Cardiac muscle cell (in vitro differentiated cells and primary cell): ENCODE measurements at regions not wholly inside any gene's neighbourhood (a gene's known extent, or its start where the extent isn't known, plus 50 kb on each side); places are given as distances from the start of the nearest gene placed in this dataset.
"Not testable (repeated sequence)": the region's sequence is repeated elsewhere in the genome, so short reads cannot be mapped to it uniquely, and the experiment has no call there.

ENCODE experiments used
- DNase-seq, 2 donors: peaks; one replicate each; pipeline versions ENCODE4 v3.0.0 to v3.0.0-alpha.2; 2010 to 2017; ENCODE audit warnings: low read depth in 1 of 2, low spot score in 1 of 2
- H3K27ac ChIP-seq: fragments of 200-600 bp; sonication (generic); 2 replicates; pipeline ENCODE4 v1.5.1; 2016
- H3K27me3 ChIP-seq: fragments of 200-600 bp; sonication (generic); 2 replicates; pipeline ENCODE4 v1.6.0; 2016; ENCODE audit warnings: control low read depth
- H3K36me3 ChIP-seq: fragments of 200-600 bp; sonication (generic); 2 replicates; pipeline ENCODE4 v1.5.1; 2016; ENCODE audit warnings: control low read depth
- H3K4me1 ChIP-seq: fragments of 200-600 bp; sonication (generic); 2 replicates; pipeline ENCODE4 v1.8.1; 2017; ENCODE audit warnings: low read depth, mild to moderate bottlenecking, mixed run types
- H3K4me3 ChIP-seq: fragments of 200-600 bp; sonication (generic); 2 replicates; pipeline ENCODE4 v1.5.1; 2016; ENCODE audit warnings: mild to moderate bottlenecking
- H3K9me3 ChIP-seq: fragments of 200-600 bp; sonication (generic); 2 replicates; pipeline ENCODE4 v1.5.1; 2017; ENCODE audit warnings: low read depth, mild to moderate bottlenecking, control low read depth
- CTCF ChIP-seq: IDR thresholded peaks from 2 replicates; pipeline ENCODE4 v1.5.1; 2012; ENCODE audit warnings: low read depth, mild to moderate bottlenecking, low read length

- Histone ChIP-seq H3K36me3 (no peaks in the 10 kb centered on the region), H3K4me1 (no peaks in the 10 kb centered on the region), H3K9me3 (no peaks in the 10 kb centered on the region), H3K27ac (no peak overlapping the region), H3K4me3 (no peak overlapping the region), H3K27me3 (no peaks in the 10 kb centered on the region)
- no peak for DNase-seq
- TF ChIP-seq CTCF = no peak
Observed at GRCh38 chr11:16526947-16527346, 170.6 kb upstream of the SOX6 start.

- H3K27me3 ChIP-seq, H3K4me1 ChIP-seq, H3K9me3 ChIP-seq, DNase-seq, H3K4me3 ChIP-seq, H3K27ac ChIP-seq, H3K36me3 ChIP-seq: not testable (repeated sequence)
Observed at GRCh38 chr11:16520713-16521112, 164.4 kb upstream of the SOX6 start.

DNA sequence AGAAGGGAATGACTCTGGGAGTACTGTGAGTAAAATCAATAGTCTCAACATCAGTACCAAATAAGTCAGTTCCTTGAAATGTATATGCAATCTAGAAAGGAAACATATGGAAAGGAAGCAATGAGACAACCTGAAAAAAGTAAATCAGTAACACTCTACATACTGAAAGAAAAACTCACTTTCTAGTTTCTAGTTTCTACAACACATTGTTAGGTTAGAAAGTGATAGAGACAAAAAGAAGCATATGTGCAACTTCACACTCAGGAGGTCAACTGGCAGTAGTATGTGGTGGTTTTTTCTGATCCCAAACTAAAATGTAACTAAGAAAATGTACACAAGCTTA lies 156.5 kb upstream of the SOX6 start:
- no peak overlapping the region for H3K4me3 ChIP-seq
- TF ChIP-seq CTCF = no peak
- no peak for DNase-seq
- H3K27me3 ChIP-seq = no peaks in the 10 kb centered on the region
- no peaks in the 10 kb centered on the region for H3K9me3 ChIP-seq
- H3K36me3 ChIP-seq = no peaks in the 10 kb centered on the region
- no peaks in the 10 kb centered on the region for H3K4me1 ChIP-seq
- H3K27ac ChIP-seq = no peak overlapping the region

DNA sequence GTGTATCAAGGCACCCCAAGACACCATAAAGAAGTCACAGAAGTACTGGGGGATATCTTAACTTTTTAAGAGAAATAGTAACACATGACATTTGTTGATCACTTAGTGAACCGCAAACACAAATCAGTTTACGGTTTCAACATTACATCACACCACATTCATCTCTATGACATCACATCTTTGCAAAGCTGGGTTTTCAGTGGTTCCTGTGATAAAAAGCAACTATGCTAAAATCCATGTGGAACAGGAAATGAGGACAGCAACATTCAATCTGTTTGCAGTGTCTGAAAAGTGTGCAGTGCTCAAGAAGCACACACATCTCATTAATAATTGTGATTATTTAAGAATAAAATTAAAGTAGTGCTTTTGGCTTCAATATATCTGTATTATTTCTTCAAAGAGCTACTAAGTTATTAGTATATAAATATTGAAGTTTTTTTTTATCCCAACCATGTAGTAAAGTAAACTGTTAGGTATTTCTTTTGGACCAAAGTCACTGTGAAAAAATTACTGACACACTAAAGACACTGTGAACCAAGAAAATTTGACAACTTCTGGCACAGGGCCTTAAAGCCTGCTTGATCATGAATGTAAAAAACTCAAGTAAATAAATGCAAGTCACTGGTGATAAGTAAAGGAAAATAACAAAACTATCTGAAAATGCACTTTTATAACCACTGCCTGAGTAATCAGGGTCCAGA lies 156.0 kb upstream of the SOX6 start:
- no peak for DNase-seq
- Histone ChIP-seq H3K9me3 (no peaks in the 10 kb centered on the region), H3K36me3 (no peaks in the 10 kb centered on the region), H3K4me3 (no peak overlapping the region), H3K4me1 (no peaks in the 10 kb centered on the region), H3K27me3 (no peaks in the 10 kb centered on the region), H3K27ac (no peak overlapping the region)
- no peak for TF ChIP-seq CTCF

DNA sequence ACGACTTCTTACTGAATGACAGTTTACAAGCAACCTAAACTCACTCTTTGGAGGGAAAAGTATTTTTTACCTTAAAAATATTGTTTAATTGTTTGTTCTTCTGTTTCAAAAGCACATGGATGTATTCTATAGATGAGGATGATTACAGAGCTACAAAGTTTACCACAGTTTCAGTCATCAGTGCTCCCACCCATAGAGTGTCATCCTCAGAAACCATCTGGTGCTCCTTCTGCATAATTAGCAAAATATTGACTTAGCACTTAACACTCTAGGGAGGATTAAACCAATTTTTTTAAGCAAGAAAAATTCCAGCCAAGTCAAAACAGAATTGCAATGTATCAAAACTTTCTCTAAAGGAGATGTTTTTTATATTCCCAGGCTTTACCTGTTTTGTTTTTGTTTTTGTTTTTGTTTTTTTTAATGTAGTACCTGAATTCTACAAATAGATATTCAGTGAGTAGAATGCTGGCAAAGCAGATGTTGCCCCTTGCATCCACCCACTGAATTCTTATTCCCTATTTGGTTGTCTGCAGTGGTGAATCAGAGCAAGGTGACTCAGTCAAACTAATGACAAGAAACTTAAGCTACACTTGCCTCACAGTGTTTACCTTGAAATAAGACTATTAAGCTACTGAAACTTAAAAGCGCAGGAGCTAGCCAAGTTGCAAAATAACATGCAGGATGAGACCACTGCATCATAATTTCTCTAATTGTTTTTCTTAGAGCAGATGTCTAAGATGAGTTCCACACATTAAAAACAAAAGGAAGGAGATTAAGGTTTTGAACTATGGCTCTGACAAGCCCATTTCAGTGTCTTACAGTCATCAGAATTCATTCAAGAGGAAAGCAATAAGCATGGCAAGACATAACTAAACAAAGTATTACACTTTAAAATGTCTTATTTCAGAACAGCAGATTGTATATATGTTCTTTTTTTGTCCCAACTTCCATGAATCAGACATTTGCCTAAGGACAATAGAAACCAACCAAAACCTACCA lies 155.1 kb upstream of the SOX6 start:
- Histone ChIP-seq H3K36me3 (no peaks in the 10 kb centered on the region), H3K4me1 (no peaks in the 10 kb centered on the region), H3K9me3 (no peaks in the 10 kb centered on the region), H3K4me3 (no peak overlapping the region), H3K27ac (no peak overlapping the region), H3K27me3 (no peaks in the 10 kb centered on the region)
- peak in 1 of 2 donors; percentile 3 for DNase-seq
- no peak for TF ChIP-seq CTCF

- H3K36me3 ChIP-seq = no peaks in the 10 kb centered on the region
- DNase-seq = no peak
- no peak for TF ChIP-seq CTCF
- H3K4me1 ChIP-seq = no peaks in the 10 kb centered on the region
- H3K4me3 ChIP-seq = no peak overlapping the region
- H3K27ac ChIP-seq = no peak overlapping the region
- H3K9me3 ChIP-seq = no peaks in the 10 kb centered on the region
- H3K27me3 ChIP-seq = no peaks in the 10 kb centered on the region
Observed at GRCh38 chr11:16505481-16505880, 149.1 kb upstream of the SOX6 start.

GRCh38 chr11:16503891-16504290 lies 147.5 kb upstream of the SOX6 start:
- not testable (repeated sequence) for H3K36me3 ChIP-seq, H3K4me1 ChIP-seq, H3K4me3 ChIP-seq, DNase-seq, H3K9me3 ChIP-seq, H3K27me3 ChIP-seq, H3K27ac ChIP-seq
